ENCODE measurements at regions not wholly inside any gene's neighbourhood (a gene's known extent, or its start where the extent isn't known, plus 50 kb on each side); places are given as distances from the start of the nearest gene placed in this dataset.

DNA sequence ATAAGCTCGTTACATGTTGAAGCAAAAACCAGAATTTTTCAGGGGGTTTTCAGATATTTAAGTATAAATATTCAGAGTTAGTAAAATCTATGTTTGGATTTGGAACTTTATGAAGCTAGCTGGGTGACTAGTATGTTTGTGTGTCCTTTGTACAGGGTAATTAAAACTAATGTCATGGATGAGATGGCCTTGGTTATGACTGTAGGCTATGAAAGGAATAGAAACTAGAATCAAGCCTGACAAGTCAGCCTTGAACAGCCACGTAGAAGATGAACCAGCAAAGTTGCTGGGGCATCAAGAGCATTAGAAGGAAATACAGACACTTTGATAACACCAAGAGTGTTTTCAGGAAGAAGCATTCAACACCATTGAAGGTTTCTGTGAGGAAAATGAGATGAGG, 825.1 kb upstream of the CNTNAP5 start:
- no peak overlapping the region for H3K4me3 ChIP-seq (ENCODE audit: low read length)
- no peak for TF ChIP-seq ZNF274 (IDR thresholded peaks at IDR 0.05; ENCODE audit: low read depth, low read length)

DNA sequence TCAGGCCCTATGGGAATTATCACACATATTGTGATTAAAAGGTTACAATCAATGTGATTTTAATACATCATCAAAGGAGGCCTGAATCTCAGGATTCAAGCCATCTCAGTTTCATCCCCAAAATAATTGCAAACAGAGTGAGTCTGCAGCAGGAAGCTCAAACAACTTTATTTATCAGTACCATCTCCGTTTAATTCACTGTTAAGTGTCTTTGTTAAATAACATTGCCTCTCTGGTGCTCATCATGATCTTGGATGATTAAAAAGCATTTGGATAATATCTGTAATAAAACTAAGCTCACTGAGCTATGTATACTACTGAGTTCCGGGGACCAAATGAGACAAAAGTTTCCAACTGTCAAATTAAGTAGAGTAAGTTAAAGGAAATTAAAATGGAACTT, 817.8 kb upstream of the CNTNAP5 start:
- no peak for TF ChIP-seq ZNF274 (IDR thresholded peaks at IDR 0.05; ENCODE audit: low read depth, low read length)
- H3K4me3 ChIP-seq (ENCODE audit: low read length), result no peak overlapping the region

DNA sequence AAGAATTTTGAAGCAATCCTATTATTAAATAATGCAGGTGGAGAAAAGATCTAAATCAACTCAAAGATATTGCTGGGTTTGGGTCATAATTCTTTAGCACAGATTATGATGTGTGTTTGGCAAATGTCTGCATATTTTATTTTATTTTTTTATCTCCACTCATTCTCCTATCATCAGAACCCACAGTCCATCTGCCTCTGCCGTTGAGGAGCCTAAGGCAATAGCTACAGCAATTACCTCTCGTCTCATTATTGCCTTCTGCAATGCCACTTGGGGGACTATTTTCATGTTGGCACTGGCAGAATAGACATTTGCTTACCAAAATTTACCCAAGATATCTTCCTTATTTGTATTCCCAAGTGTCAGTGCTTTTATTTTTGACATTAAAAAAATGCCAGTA, 815.9 kb upstream of the CNTNAP5 start:
- TF ChIP-seq ZNF274 (IDR thresholded peaks at IDR 0.05; ENCODE audit: low read depth, low read length), result no peak
- no peak overlapping the region for H3K4me3 ChIP-seq (ENCODE audit: low read length)

DNA sequence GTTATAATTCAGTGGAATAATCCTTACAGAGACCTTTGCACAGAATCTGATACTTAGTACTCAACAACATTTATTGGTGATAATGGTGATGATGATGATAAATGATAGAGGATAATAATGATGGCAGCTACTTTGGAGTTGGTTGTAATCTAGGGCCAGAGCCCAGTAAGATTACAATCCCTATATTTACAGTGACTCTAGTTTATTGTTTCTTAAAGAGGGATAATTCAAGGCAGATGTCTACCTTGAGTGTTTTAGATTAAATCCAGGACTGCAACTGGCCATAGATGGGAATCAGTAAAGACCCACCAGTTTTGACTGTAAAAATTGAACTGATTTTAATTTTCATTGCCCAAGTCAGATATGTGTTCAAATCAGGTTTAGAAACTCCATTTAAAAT, 813.9 kb upstream of the CNTNAP5 start:
- H3K4me3 ChIP-seq (ENCODE audit: low read length), result no peak overlapping the region
- TF ChIP-seq ZNF274 (IDR thresholded peaks at IDR 0.05; ENCODE audit: low read depth, low read length), result no peak

DNA sequence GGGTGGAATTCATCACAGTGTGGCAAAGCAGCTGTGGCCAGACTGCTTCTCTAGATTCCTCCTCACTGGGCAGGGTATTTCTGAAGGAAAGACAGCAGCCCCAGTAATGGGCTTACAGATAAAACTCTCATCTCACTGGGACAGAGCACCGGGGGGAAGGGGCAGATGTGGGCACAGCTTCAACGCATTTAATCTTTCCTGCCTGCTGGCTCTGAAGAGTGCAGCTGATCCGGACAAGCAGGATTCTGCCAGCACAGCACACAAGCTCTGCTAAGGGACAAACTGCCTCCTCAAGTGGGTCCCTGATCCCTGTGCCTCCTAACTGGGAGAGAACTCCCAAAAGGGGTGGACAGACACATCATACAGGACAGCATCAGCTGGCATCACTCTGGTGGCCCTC, 779.9 kb upstream of the CNTNAP5 start:
- H3K4me3 ChIP-seq (ENCODE audit: low read length), result no peak overlapping the region
- no peak for TF ChIP-seq ZNF274 (IDR thresholded peaks at IDR 0.05; ENCODE audit: low read depth, low read length)

DNA sequence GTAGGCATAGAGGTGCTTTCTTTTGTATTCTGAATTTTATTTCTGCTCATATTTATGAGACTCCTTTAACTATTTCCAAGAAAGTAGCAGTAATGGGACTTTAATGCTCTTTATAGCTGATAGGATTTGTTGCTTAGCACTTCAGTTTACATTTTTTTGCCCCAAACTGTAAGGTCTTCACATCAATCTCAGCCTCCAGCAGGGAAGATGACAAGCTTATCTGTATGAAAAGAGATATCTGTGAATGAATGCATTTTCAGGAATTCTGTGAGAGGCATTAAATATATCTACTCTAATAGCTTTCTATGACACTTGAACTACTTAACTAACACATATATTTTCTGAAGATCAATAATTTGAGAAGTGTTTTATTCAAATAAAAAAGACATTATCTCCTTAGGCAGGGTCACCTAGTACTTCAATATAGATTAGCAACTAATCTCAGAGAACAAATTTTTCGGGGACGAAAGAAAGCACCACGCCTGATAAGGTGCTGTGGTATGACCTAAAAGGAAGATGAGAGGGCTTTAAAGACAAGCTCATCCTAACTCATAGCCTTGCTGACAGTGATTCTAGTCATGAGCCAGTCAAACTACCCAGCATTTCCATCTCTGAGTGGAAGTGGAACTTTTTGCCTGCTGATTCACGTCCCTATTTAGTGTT, 766.1 kb upstream of the CNTNAP5 start:
- no peak overlapping the region for H3K4me3 ChIP-seq (ENCODE audit: low read length)
- TF ChIP-seq ZNF274 (IDR thresholded peaks at IDR 0.05; ENCODE audit: low read depth, low read length), result no peak

DNA sequence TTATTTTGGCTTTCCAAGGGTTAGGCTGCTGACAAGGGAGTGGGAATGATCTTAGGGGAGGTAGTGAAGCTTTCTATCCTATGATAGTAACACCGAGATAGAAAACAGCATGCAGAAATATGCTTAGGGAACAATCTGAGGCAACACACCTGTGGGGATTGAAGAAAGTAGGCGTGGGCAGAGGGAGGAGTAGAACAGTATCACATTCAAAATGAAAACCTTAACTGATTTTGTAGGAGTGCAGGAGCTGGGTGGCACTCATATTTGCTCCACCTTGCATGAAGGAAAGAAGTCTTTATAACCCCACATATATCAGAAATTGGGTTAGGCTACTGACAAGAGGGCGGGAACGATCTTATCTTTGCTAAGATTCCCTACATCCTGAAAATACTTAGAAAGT, 762.2 kb upstream of the CNTNAP5 start:
- TF ChIP-seq ZNF274 (IDR thresholded peaks at IDR 0.05; ENCODE audit: low read depth, low read length), result no peak

DNA sequence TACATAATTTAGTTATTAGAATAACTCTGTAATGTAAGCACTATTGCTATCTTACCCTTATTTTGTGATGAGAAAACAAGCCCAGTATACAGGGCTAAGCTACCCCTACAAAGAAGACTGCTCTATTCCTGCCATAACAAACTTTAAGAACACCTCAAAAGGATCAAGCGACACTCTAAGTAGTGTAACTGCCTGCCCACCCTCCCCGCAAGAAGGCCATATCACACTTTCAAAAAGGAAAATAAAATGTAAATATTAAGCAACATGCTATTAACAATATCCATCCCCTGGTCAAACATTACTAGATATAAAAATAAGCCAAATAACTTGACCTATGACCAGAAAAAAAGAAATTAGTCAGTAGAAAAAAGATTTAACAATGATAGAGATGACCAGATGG, 741.7 kb upstream of the CNTNAP5 start:
- no peak overlapping the region for H3K4me3 ChIP-seq (ENCODE audit: low read length)
- no peak for TF ChIP-seq ZNF274 (IDR thresholded peaks at IDR 0.05; ENCODE audit: low read depth, low read length)

More for the DNA sequence above, 762.2 kb upstream of the CNTNAP5 start:
- H3K4me3 ChIP-seq (ENCODE audit: low read length), result no peak overlapping the region

DNA sequence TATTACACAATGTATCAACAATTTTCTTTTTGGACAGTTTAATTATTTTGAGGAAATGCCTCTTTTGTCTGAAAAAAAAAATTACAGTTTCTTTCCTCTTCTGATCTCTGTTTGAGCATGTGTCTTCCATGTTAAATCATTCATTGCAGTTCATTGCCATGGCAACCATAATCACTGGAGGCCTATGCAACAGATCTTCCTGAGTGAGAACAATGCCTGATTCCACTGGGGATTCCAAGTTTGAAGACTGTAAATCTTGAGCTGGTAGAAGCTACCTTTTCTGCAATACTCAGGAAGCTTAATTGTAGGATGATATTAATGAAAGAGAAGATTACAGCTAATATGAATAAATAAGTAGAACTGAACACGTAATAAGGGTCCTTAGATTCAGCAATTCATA, 721.4 kb upstream of the CNTNAP5 start:
- no peak overlapping the region for H3K4me3 ChIP-seq (ENCODE audit: low read length)
- TF ChIP-seq ZNF274 (IDR thresholded peaks at IDR 0.05; ENCODE audit: low read depth, low read length), result no peak
